Activated T-helper 1 cell treated with anti-CD3 and anti-CD28 coated beads, Interleukin-12 subunit alpha, Interleukin-12 subunit beta, Interleukin-2, Interleukin-4 antibody, amounts not matched to agents 30 ng/mL and 10 ng/mL and 1 ng/mL, durations not matched to agents 14 hours and 24 hours and 36 hours (primary cell): ENCODE measurements at regions not wholly inside any gene's neighbourhood (a gene's known extent, or its start where the extent isn't known, plus 50 kb on each side); places are given as distances from the start of the nearest gene placed in this dataset.
"Not testable (repeated sequence)": the region's sequence is repeated elsewhere in the genome, so short reads cannot be mapped to it uniquely, and the experiment has no call there.

ENCODE experiments used
- DNase-seq: peaks from one replicate; pipeline ENCODE4 v3.0.0; 2021; ENCODE audit warnings: low spot score
- H3K27ac Mint-ChIP-seq: one replicate; pipeline ENCODE4 v1.8.0; 2021; ENCODE audit warnings: mild to moderate bottlenecking, mixed read lengths
- H3K27me3 Mint-ChIP-seq: one replicate; pipeline ENCODE4 v1.8.0; 2022; ENCODE audit warnings: mild to moderate bottlenecking, moderate library complexity, mixed read lengths; ENCODE audit not compliant: insufficient read depth
- H3K36me3 Mint-ChIP-seq: one replicate; pipeline ENCODE4 v1.8.0; 2021; ENCODE audit warnings: low read depth, mixed read lengths
- H3K4me1 Mint-ChIP-seq: one replicate; pipeline ENCODE4 v1.8.0; 2021; ENCODE audit warnings: low read depth, mixed read lengths
- H3K4me3 Mint-ChIP-seq: one replicate; pipeline ENCODE4 v1.8.0; 2021; ENCODE audit warnings: mild to moderate bottlenecking, moderate library complexity, mixed read lengths
- H3K9me3 Mint-ChIP-seq: one replicate; pipeline ENCODE4 v1.8.0; 2021; ENCODE audit warnings: mixed read lengths
- intact Hi-C: fragments of 100-400 bp; cut with micrococcal nuclease; formaldehyde crosslinking; loops from one replicate; pipeline ENCODE4 v1.15.1; 2024

DNA sequence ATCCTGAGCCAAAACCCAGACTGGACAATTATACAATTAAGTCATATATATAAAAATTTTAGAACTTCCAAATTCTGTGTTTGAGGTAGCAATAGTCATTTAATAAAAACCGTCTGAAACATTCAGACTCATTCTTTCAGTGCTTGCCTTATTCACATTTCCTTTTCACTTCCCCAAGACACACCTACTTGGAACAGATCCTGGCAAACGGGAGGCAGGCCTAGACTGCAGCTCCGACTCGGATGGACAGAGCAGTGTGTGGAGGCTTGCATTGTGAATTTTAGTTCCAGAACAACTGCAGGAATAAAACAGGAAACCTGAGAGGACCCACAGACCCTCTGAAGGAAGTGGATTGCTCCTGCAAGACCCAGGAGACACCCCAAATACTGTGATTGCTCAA is 341.4 kb downstream of the CNTN3 start:
- H3K36me3 Mint-ChIP-seq: no peaks in the 10 kb centered on the region
- H3K27me3 Mint-ChIP-seq: no peaks in the 10 kb centered on the region
- H3K9me3 Mint-ChIP-seq: peaks cover 12% of the 10 kb centered on the region
- no peaks in the 10 kb centered on the region for H3K4me1 Mint-ChIP-seq
- no peak overlapping the region for H3K4me3 Mint-ChIP-seq
- no peak overlapping the region for H3K27ac Mint-ChIP-seq
- intact Hi-C loops: no loop called here
- no peak for DNase-seq

- no peaks in the 10 kb centered on the region for H3K27me3 Mint-ChIP-seq
These were observed 342.9 kb downstream of the CNTN3 start for GRCh38 chr3:74271541-74271940.

DNA sequence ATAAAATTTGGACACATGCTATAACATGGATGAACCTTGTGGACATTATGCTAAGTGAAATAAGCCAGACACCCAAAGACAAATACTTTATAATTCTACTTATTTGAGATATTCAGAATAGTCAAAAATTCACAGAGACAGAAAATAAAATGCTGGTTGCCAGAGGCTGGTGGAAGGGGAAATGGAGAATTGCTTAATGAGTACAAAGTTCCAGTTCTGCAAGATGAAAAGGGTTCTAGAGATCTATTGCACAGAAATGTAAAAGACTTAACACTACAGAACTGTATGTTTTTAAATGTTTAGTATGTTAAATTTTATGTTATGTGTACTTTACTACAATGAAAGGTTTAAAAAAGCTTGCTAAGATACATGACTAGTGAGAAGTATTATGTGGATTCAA is 344.8 kb downstream of the CNTN3 start:
- no peak for DNase-seq
- H3K27ac Mint-ChIP-seq: no peak overlapping the region
- no peaks in the 10 kb centered on the region for H3K27me3 Mint-ChIP-seq
- H3K4me1 Mint-ChIP-seq: no peaks in the 10 kb centered on the region
- intact Hi-C loops: no loop called here
- H3K9me3 Mint-ChIP-seq: no peaks in the 10 kb centered on the region
- no peak overlapping the region for H3K4me3 Mint-ChIP-seq
- no peaks in the 10 kb centered on the region for H3K36me3 Mint-ChIP-seq

More at GRCh38 chr3:74271541-74271940, 342.9 kb downstream of the CNTN3 start:
- peaks cover 2% of the 10 kb centered on the region for H3K9me3 Mint-ChIP-seq
- H3K4me1 Mint-ChIP-seq: no peaks in the 10 kb centered on the region
- no peak for DNase-seq
- no peaks in the 10 kb centered on the region for H3K36me3 Mint-ChIP-seq
- H3K4me3 Mint-ChIP-seq: no peak overlapping the region
- no peak overlapping the region for H3K27ac Mint-ChIP-seq
- intact Hi-C loops: no loop called here

DNA sequence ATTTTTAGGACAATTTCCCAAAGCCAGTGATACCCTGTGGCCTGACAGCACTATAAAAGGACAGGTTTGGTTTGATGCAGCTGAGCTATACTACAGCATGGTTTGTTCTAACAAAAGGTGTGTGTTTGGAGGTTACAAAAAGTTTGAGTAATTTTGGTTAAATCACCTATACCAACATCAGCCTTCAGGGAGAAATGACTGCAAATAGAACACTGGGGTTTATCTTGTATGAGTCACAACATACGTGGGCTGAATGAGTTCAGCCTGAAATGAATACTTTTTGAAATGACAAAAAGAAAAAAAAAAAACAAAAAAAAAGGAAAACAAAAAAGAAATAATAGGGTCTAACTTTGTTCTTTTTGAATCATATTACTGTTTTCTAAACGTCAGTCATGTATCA is 345.7 kb downstream of the CNTN3 start:
- no peaks in the 10 kb centered on the region for H3K4me1 Mint-ChIP-seq
- H3K27me3 Mint-ChIP-seq: no peaks in the 10 kb centered on the region
- no peak overlapping the region for H3K4me3 Mint-ChIP-seq
- H3K36me3 Mint-ChIP-seq: no peaks in the 10 kb centered on the region
- intact Hi-C loops: no loop called here
- H3K27ac Mint-ChIP-seq: no peak overlapping the region
- no peak for DNase-seq
- no peaks in the 10 kb centered on the region for H3K9me3 Mint-ChIP-seq

DNA sequence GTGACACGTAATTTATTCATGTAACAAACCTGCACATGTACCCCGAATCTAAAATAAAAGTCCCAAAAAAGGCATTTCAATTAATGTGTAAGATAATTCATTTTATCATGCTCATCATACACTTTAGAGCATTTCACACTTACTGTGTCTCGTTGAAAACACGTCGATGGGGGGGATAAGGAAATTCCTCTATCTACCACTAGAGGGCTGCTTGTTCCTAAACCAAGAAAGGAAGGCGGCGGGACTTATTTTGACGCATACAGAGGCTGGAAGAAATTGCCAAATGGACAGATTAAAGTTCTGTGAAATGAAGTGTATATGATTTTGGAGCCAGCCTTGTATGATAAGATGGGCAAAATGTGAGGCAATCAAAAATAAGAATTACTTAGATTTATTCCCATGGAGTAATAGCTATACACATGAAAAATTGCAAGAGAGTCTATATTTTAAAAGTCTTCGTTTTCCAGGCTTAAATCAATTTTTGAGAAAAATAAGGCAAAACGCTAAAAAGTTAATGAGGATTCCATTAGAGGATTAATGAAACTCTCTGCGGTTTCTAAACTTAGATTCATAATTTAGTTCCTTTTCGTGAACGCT is 346.8 kb downstream of the CNTN3 start:
- Mint-ChIP-seq H3K36me3 (no peaks in the 10 kb centered on the region), H3K27me3 (no peaks in the 10 kb centered on the region), H3K4me3 (no peak overlapping the region), H3K27ac (no peak overlapping the region), H3K9me3 (no peaks in the 10 kb centered on the region), H3K4me1 (no peaks in the 10 kb centered on the region)
- DNase-seq: no peak
- intact Hi-C loops: no loop called here

DNA sequence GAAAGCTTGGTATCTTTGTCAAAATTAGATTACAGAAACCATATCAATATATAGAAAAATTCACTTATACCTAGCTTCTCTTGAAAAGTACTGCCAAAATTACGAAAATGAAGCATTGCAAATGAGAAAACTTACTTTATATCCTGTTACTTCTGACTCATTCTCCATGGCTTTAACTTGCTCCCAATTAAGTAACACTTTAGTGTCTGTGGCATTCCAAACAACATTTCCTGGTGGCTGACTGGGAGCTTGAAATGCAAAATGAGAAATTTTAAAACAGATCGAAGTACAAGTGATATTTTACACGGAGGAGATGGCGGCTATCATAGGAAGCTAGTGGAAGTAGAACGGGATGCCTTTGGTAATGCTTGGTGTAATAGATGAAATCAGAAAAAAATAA is 347.3 kb downstream of the CNTN3 start:
- no peak for DNase-seq
- H3K4me1 Mint-ChIP-seq: no peaks in the 10 kb centered on the region
- H3K9me3 Mint-ChIP-seq: no peaks in the 10 kb centered on the region
- H3K4me3 Mint-ChIP-seq: no peak overlapping the region
- intact Hi-C loops: no loop called here
- H3K36me3 Mint-ChIP-seq: no peaks in the 10 kb centered on the region
- H3K27ac Mint-ChIP-seq: no peak overlapping the region
- no peaks in the 10 kb centered on the region for H3K27me3 Mint-ChIP-seq

- Mint-ChIP-seq H3K4me3 (no peak overlapping the region), H3K27me3 (no peaks in the 10 kb centered on the region)
- intact Hi-C loops: no loop called here
These were observed 349.4 kb downstream of the CNTN3 start for GRCh38 chr3:74265069-74265468.

DNA sequence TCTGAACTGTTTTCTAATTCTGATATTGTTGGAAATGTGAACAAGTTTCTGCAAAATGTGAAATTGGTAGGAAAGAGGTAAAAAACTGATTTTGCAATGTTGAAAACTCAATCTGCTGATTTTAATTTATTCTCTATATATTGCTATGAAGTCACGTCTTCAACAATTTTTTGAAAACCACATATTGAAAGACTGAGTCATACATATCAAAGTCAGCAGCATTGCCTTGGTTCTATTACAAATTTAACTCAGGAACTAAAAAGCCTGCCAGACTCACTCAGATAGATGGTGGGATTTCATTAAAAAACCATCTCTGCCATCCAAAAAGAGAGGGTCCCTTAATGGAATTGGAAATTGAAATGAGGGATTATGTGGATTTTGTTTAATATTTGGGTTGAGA is 351.4 kb downstream of the CNTN3 start:
- no peaks in the 10 kb centered on the region for H3K27me3 Mint-ChIP-seq
- no peak for DNase-seq
- intact Hi-C loops: no loop called here
- H3K4me1 Mint-ChIP-seq: no peaks in the 10 kb centered on the region
- H3K4me3 Mint-ChIP-seq: no peak overlapping the region
- no peaks in the 10 kb centered on the region for H3K36me3 Mint-ChIP-seq
- no peaks in the 10 kb centered on the region for H3K9me3 Mint-ChIP-seq
- no peak overlapping the region for H3K27ac Mint-ChIP-seq

More at GRCh38 chr3:74265069-74265468, 349.4 kb downstream of the CNTN3 start:
- no peaks in the 10 kb centered on the region for H3K9me3 Mint-ChIP-seq
- DNase-seq: no peak
- H3K4me1 Mint-ChIP-seq: no peaks in the 10 kb centered on the region
- no peak overlapping the region for H3K27ac Mint-ChIP-seq
- no peaks in the 10 kb centered on the region for H3K36me3 Mint-ChIP-seq

- intact Hi-C loops: no loop called here
- no peaks in the 10 kb centered on the region for H3K36me3 Mint-ChIP-seq
- no peaks in the 10 kb centered on the region for H3K27me3 Mint-ChIP-seq
- no peak overlapping the region for H3K27ac Mint-ChIP-seq
- no peak for DNase-seq
- H3K4me1 Mint-ChIP-seq: no peaks in the 10 kb centered on the region
- H3K4me3 Mint-ChIP-seq: no peak overlapping the region
- H3K9me3 Mint-ChIP-seq: peaks cover 9% of the 10 kb centered on the region
These were observed 381.4 kb downstream of the CNTN3 start for GRCh38 chr3:74233091-74233490.

DNA sequence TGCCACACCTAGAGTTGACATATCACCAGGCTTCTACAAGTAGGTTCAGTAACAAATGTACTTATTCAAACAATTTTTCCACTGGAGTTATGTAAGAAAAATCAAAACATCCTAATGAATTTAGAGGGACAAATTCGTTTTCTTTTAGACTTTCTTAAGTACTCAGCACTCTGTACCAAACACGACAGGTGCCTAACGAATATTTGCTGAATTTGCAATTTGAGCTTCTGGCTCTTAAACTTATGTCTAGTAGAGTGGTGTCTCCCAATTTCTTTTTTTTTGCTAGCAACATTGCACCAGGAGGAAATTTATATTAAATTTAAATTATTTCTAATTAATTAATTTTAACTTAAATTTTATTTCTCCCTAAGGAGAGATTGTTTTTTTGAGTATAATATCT is 397.0 kb downstream of the CNTN3 start:
- Mint-ChIP-seq H3K4me1 (no peaks in the 10 kb centered on the region), H3K9me3 (peaks cover 6% of the 10 kb centered on the region), H3K27ac (no peak overlapping the region), H3K36me3 (no peaks in the 10 kb centered on the region), H3K27me3 (no peaks in the 10 kb centered on the region), H3K4me3 (no peak overlapping the region)
- DNase-seq: no peak
- intact Hi-C loops: no loop called here

GRCh38 chr3:74214286-74214685 is 400.2 kb downstream of the CNTN3 start:
- Mint-ChIP-seq H3K4me1 (no peaks in the 10 kb centered on the region), H3K4me3 (no peak overlapping the region), H3K36me3 (no peaks in the 10 kb centered on the region), H3K27me3 (no peaks in the 10 kb centered on the region), H3K9me3 (peaks cover 10% of the 10 kb centered on the region), H3K27ac (no peak overlapping the region)
- no peak for DNase-seq
- intact Hi-C loops: no loop called here

DNA sequence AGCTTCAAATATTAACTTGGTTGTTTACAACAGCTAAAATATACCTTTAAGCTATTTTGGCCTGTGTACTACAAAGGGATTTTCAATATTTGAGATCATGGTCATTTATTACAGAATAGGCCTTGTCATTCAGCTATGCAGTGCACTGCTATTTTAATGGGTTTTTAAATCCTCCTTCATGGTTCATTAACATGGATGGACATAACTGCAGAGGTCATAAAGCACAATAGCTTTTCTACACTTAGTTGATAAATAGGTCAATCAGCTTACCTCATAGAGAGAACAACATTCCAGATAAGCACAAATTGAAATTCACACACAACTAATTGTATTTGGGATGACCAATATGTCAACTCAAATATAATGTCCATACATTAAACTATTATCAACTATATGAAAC is 403.7 kb downstream of the CNTN3 start:
- Mint-ChIP-seq H3K9me3 (peaks cover 10% of the 10 kb centered on the region), H3K4me3 (no peak overlapping the region), H3K27me3 (no peaks in the 10 kb centered on the region), H3K36me3 (no peaks in the 10 kb centered on the region), H3K27ac (no peak overlapping the region), H3K4me1 (no peaks in the 10 kb centered on the region)
- no peak for DNase-seq
- intact Hi-C loops: no loop called here

- Mint-ChIP-seq H3K4me3 (no peak overlapping the region), H3K36me3 (no peaks in the 10 kb centered on the region), H3K27ac (no peak overlapping the region), H3K27me3 (no peaks in the 10 kb centered on the region), H3K9me3 (no peaks in the 10 kb centered on the region), H3K4me1 (no peaks in the 10 kb centered on the region)
- no peak for DNase-seq
- intact Hi-C loops: no loop called here
These were observed 413.5 kb downstream of the CNTN3 start for GRCh38 chr3:74200952-74201351.

DNA sequence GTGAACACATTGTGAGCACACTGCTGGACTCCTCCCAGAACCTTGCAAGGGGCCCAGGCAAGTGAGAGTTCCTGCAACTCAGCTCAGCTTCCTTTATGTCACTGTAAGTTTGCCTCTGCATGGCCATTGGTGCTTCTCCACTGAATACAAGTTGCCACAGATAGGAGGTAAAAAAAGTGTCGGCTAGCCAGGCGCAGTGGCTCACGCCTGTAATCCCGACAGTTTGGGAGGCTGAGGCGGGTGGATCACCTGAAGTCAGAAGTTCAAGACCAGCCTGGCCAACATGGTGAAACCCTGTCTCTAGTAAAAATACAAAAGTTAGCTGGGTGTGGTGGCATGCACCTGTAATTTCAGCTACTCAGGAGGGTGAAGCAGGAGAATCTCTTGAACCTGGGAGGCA is 435.8 kb downstream of the CNTN3 start:
- intact Hi-C loops, H3K4me1 Mint-ChIP-seq, H3K27ac Mint-ChIP-seq, H3K36me3 Mint-ChIP-seq, H3K4me3 Mint-ChIP-seq, DNase-seq, H3K27me3 Mint-ChIP-seq: not testable (repeated sequence)
- peaks cover 27% of the 10 kb centered on the region for H3K9me3 Mint-ChIP-seq
